Trophoblast cell (in vitro differentiated cells and primary cell): ENCODE measurements at regions not wholly inside any gene's neighbourhood (a gene's known extent, or its start where the extent isn't known, plus 50 kb on each side); places are given as distances from the start of the nearest gene placed in this dataset.
A peak's percentile ranks its signal among the peaks of the same experiment; 100 is the strongest.

Source experiments
- DNase-seq, 2 donors: peaks; one replicate each; pipeline ENCODE4 v3.0.0-alpha.2; 2016
- H2AFZ ChIP-seq: 2 replicates; pipeline ENCODE4 v1.6.1; 2013; ENCODE audit warnings: low read length, moderate library complexity, mild to moderate bottlenecking; ENCODE audit not compliant: insufficient read depth, poor library complexity
- H2AK5ac ChIP-seq: 2 replicates; pipeline ENCODE4 v1.6.1; 2013; ENCODE audit warnings: mild to moderate bottlenecking, low read length
- H2BK120ac ChIP-seq: 2 replicates; pipeline ENCODE4 v1.6.1; 2013; ENCODE audit warnings: low read length, mild to moderate bottlenecking, moderate library complexity; ENCODE audit not compliant: insufficient read depth, poor library complexity
- H2BK12ac ChIP-seq: 2 replicates; pipeline ENCODE4 v1.6.1; 2013; ENCODE audit warnings: mild to moderate bottlenecking, low read length, moderate library complexity
- H2BK5ac ChIP-seq: 2 replicates; pipeline ENCODE4 v1.6.1; 2013; ENCODE audit warnings: low read length, low read depth, moderate library complexity, mild to moderate bottlenecking; ENCODE audit not compliant: poor library complexity
- H3K14ac ChIP-seq: 2 replicates; pipeline ENCODE4 v1.6.1; 2013; ENCODE audit warnings: mild to moderate bottlenecking, low read length
- H3K18ac ChIP-seq: 2 replicates; pipeline ENCODE4 v1.6.1; 2013; ENCODE audit warnings: mild to moderate bottlenecking, low read length
- H3K23ac ChIP-seq: 2 replicates; pipeline ENCODE4 v1.6.1; 2013; ENCODE audit warnings: low read length
- H3K27ac ChIP-seq: 2 replicates; pipeline ENCODE4 v1.5.1; 2013; ENCODE audit warnings: low read depth, mild to moderate bottlenecking, inconsistent platforms, low read length, moderate library complexity
- H3K27me3 ChIP-seq: 2 replicates; pipeline ENCODE4 v1.6.1; 2013; ENCODE audit warnings: inconsistent platforms, mild to moderate bottlenecking, low read length, moderate library complexity; ENCODE audit not compliant: insufficient read depth
- H3K36me3 ChIP-seq, 2 experiments: 1 replicate in 1 of 2; 2 replicates in 1 of 2; pipeline ENCODE4 v1.6.1; 2013; ENCODE audit warnings: low read length in 2 of 2, mild to moderate bottlenecking in 2 of 2, moderate library complexity in 1 of 2; ENCODE audit not compliant: insufficient read depth in 2 of 2, control insufficient read depth in 1 of 2
- H3K4ac ChIP-seq: 2 replicates; pipeline ENCODE4 v1.6.1; 2013; ENCODE audit warnings: low read depth, mild to moderate bottlenecking, low read length, moderate library complexity
- H3K4me1 ChIP-seq, 2 experiments: 1 replicate in 1 of 2; 2 replicates in 1 of 2; pipeline ENCODE4 v1.6.1; 2013; ENCODE audit warnings: low read length in 2 of 2, mild to moderate bottlenecking in 2 of 2, moderate library complexity in 1 of 2; ENCODE audit not compliant: insufficient read depth in 2 of 2, control insufficient read depth in 1 of 2
- H3K4me2 ChIP-seq: 2 replicates; pipeline ENCODE4 v1.6.1; 2013; ENCODE audit warnings: inconsistent platforms, mild to moderate bottlenecking, low read length, moderate library complexity
- H3K4me3 ChIP-seq: 2 replicates; pipeline ENCODE4 v1.5.1; 2013; ENCODE audit warnings: mild to moderate bottlenecking, low read depth, low read length, inconsistent platforms
- H3K79me1 ChIP-seq: one replicate; pipeline ENCODE4 v1.6.1; 2013; ENCODE audit warnings: low read length
- H3K79me2 ChIP-seq: 2 replicates; pipeline ENCODE4 v1.6.1; 2013; ENCODE audit warnings: low read length, mild to moderate bottlenecking; ENCODE audit not compliant: control insufficient read depth, insufficient read depth, poor library complexity
- H3K9ac ChIP-seq: 2 replicates; pipeline ENCODE4 v1.6.1; 2013; ENCODE audit warnings: mild to moderate bottlenecking, low read length
- H3K9me3 ChIP-seq: 2 replicates; pipeline ENCODE4 v1.6.1; 2013; ENCODE audit warnings: low read depth, mild to moderate bottlenecking, control low read depth, inconsistent platforms, low read length; ENCODE audit not compliant: insufficient read depth
- H4K12ac ChIP-seq: 2 replicates; pipeline ENCODE4 v1.6.1; 2013; ENCODE audit warnings: low read depth, mild to moderate bottlenecking, low read length, moderate library complexity
- H4K8ac ChIP-seq: 2 replicates; pipeline ENCODE4 v1.6.1; 2013; ENCODE audit warnings: low read depth, mild to moderate bottlenecking, low read length, moderate library complexity
- H4K91ac ChIP-seq: one replicate; pipeline ENCODE4 v1.6.1; 2013; ENCODE audit warnings: low read depth, mild to moderate bottlenecking, low read length, moderate library complexity
- WGBS: extraction: QIAGEN DNeasy Blood & Tissue Kit; methylation state at CpG from one replicate; pipeline ENCODE4 v1.1.7; 2013; ENCODE audit warnings: missing lambda C conversion rate; ENCODE audit not compliant: insufficient read length, insufficient coverage; ENCODE audit errors: extremely low coverage; 5-methylcytosine and 5-hydroxymethylcytosine counted together

GRCh38 chr6:111957623-111958315, 84.5 kb upstream of the FYN start:
- Histone ChIP-seq H2BK12ac (no peak overlapping the region), H4K8ac (no peak overlapping the region), H3K36me3 (no peaks in the 10 kb centered on the region), H3K9ac (no peak overlapping the region), H3K79me2 (no peaks in the 10 kb centered on the region), H3K4me3 (no peak overlapping the region), H3K14ac (no peak overlapping the region), H2BK5ac (no peak overlapping the region), H3K23ac (no peak overlapping the region), H3K27me3 (no peaks in the 10 kb centered on the region), H3K79me1 (peaks cover 5% of the 10 kb centered on the region), H3K27ac (no peak overlapping the region), H2AFZ (peak overlapping the region; percentile 23), H3K4ac (no peak overlapping the region), H4K91ac (no peak overlapping the region), H3K9me3 (no peaks in the 10 kb centered on the region), H3K18ac (no peak overlapping the region), H3K4me1 (peaks cover 7 to 9% of the 10 kb centered on the region in 2 experiments), H3K4me2 (no peak overlapping the region), H2AK5ac (no peak overlapping the region), H4K12ac (no peak overlapping the region), H2BK120ac (no peak overlapping the region)
- no CpG with 5 or more reads among the region's 10 CpGs for WGBS
- DNase-seq, result peak in 1 of 2 donors; percentile 47

DNA sequence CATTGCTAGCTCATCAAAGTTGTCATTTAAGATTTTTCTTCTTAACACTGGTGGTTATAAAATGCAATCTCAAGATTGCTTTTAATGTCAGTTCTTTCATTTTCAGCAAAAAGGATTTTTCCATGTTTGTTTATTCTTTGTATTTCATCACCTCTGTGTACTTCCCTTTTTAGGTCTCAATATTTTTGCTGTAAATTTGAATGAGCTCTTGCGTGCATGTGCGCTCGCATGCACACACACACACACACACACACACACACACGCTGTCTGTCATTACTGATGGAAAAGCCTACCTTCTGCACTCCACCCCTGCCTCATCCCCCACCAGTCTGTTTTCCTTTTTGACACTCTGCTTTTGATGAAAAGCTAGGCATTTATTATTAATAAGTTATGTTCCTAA, 85.3 kb upstream of the FYN start:
- Histone ChIP-seq H3K79me2 (no peaks in the 10 kb centered on the region), H3K4ac (no peak overlapping the region), H3K14ac (no peak overlapping the region), H3K79me1 (peaks cover 5% of the 10 kb centered on the region), H2BK120ac (no peak overlapping the region), H3K9me3 (no peaks in the 10 kb centered on the region), H3K4me3 (no peak overlapping the region), H2AFZ (no peak overlapping the region), H3K4me1 (peaks cover 6 to 9% of the 10 kb centered on the region in 2 experiments), H3K23ac (no peak overlapping the region), H3K27me3 (no peaks in the 10 kb centered on the region), H2BK5ac (no peak overlapping the region), H3K27ac (no peak overlapping the region), H4K91ac (no peak overlapping the region), H2BK12ac (no peak overlapping the region), H3K36me3 (no peaks in the 10 kb centered on the region), H4K8ac (no peak overlapping the region), H3K18ac (no peak overlapping the region), H2AK5ac (no peak overlapping the region), H3K9ac (no peak overlapping the region), H3K4me2 (no peak overlapping the region), H4K12ac (no peak overlapping the region)
- DNase-seq, result no peak
- no CpG with 5 or more reads among the region's 4 CpGs for WGBS

DNA sequence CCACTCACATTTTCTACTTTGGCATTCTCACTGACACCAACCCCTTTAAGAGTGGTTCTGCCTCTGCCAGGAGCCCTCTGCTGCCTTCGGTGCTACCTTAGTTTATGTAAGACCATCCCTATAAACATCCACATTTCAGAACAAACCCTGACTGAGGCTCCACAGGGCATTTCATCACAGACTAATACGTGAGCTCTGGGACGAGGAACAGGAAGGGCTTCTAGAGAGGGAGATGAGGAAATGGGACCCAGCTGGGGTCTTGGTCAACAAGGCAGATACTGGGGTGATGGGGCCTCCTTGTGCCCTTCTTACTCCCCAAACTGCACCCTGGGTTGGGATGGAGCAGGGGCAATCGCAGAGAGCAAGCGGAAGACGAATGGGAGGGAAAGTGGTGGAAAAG, 86.5 kb upstream of the FYN start:
- H4K91ac ChIP-seq, result peak overlapping the region; percentile 11
- H3K4ac ChIP-seq, result no peak overlapping the region
- no peak overlapping the region for H3K27ac ChIP-seq
- no peaks in the 10 kb centered on the region for H3K79me2 ChIP-seq
- WGBS, result no CpG with 5 or more reads among the region's 6 CpGs
- no peak overlapping the region for H3K4me2 ChIP-seq
- DNase-seq, result no peak
- H3K18ac ChIP-seq, result no peak overlapping the region
- no peak overlapping the region for H3K9ac ChIP-seq
- H3K4me3 ChIP-seq, result no peak overlapping the region
- no peaks in the 10 kb centered on the region for H3K36me3 ChIP-seq
- H3K27me3 ChIP-seq, result no peaks in the 10 kb centered on the region
- H2BK120ac ChIP-seq, result peak overlapping the region; percentile 49
- H2BK5ac ChIP-seq, result no peak overlapping the region
- peaks cover 6 to 9% of the 10 kb centered on the region in 2 experiments for H3K4me1 ChIP-seq
- peaks cover 5% of the 10 kb centered on the region for H3K79me1 ChIP-seq
- H3K14ac ChIP-seq, result no peak overlapping the region
- no peaks in the 10 kb centered on the region for H3K9me3 ChIP-seq
- no peak overlapping the region for H2AFZ ChIP-seq
- H4K8ac ChIP-seq, result no peak overlapping the region
- H3K23ac ChIP-seq, result no peak overlapping the region
- H2AK5ac ChIP-seq, result peak overlapping the region; percentile 77
- H2BK12ac ChIP-seq, result peak overlapping the region; percentile 72
- H4K12ac ChIP-seq, result no peak overlapping the region

- no peaks in the 10 kb centered on the region for H3K27me3 ChIP-seq
- H2BK120ac ChIP-seq, result no peak overlapping the region
- H3K36me3 ChIP-seq, result no peaks in the 10 kb centered on the region
- no peak overlapping the region for H4K12ac ChIP-seq
- H3K4me2 ChIP-seq, result no peak overlapping the region
- no peak overlapping the region for H3K18ac ChIP-seq
- H3K79me2 ChIP-seq, result no peaks in the 10 kb centered on the region
- peaks cover 1% of the 10 kb centered on the region for H3K79me1 ChIP-seq
- no peak overlapping the region for H3K9ac ChIP-seq
- no peak overlapping the region for H2AFZ ChIP-seq
- no peak overlapping the region for H2BK12ac ChIP-seq
- H3K27ac ChIP-seq, result no peak overlapping the region
- DNase-seq, result no peak
- no peak overlapping the region for H3K4ac ChIP-seq
- H2BK5ac ChIP-seq, result no peak overlapping the region
- H3K14ac ChIP-seq, result no peak overlapping the region
- WGBS, result no CpG with 5 or more reads among the region's 1 CpG
- H4K91ac ChIP-seq, result no peak overlapping the region
- no peak overlapping the region for H3K23ac ChIP-seq
- no peak overlapping the region for H2AK5ac ChIP-seq
- H3K4me1 ChIP-seq, result peaks cover 0 to under 1% of the 10 kb centered on the region in 2 experiments
- no peaks in the 10 kb centered on the region for H3K9me3 ChIP-seq
- no peak overlapping the region for H3K4me3 ChIP-seq
- no peak overlapping the region for H4K8ac ChIP-seq
Observed at GRCh38 chr6:111967131-111967530, 86.8 kb upstream of the CCN6 start.
